HPDE6-E6E7 (cell line): ENCODE measurements at regions not wholly inside any gene's neighbourhood (a gene's known extent, or its start where the extent isn't known, plus 50 kb on each side); places are given as distances from the start of the nearest gene placed in this dataset.
A peak's percentile ranks its signal among the peaks of the same experiment; 100 is the strongest.

Experiments used
- DNase-seq: peaks from one replicate; pipeline ENCODE4 v3.0.0; 2011; ENCODE audit warnings: missing footprints; ENCODE audit errors: extremely low spot score

- no peak for DNase-seq
Observed at GRCh38 chr4:155552180-155552579, 114.5 kb upstream of the GUCY1A1 start.

GRCh38 chr4:155548173-155548572 is 118.5 kb upstream of the GUCY1A1 start:
- no peak for DNase-seq

DNA sequence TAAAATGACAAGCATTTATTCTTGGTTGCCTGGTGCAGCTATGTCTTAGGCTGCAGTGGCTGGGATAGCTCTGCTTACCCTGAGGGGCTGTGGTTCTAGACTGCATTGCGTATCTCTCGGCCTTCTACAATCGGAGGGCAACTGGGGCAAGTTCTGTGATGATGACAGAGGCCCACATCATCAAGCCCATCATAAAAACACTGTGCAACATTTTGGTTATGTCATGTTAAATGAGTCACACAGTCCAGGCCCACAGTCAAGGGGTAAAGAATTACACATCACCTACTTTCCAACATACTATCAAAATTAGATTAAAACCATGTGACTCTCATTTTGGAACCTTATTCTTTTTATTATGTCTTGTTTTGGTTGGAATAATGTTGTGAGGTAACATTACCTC is 120.2 kb upstream of the GUCY1A1 start:
- no peak for DNase-seq

- DNase-seq: no peak
Observed at GRCh38 chr4:155545456-155545855, 121.2 kb upstream of the GUCY1A1 start.

GRCh38 chr4:155544547-155544946 is 122.1 kb upstream of the GUCY1A1 start:
- no peak for DNase-seq

DNA sequence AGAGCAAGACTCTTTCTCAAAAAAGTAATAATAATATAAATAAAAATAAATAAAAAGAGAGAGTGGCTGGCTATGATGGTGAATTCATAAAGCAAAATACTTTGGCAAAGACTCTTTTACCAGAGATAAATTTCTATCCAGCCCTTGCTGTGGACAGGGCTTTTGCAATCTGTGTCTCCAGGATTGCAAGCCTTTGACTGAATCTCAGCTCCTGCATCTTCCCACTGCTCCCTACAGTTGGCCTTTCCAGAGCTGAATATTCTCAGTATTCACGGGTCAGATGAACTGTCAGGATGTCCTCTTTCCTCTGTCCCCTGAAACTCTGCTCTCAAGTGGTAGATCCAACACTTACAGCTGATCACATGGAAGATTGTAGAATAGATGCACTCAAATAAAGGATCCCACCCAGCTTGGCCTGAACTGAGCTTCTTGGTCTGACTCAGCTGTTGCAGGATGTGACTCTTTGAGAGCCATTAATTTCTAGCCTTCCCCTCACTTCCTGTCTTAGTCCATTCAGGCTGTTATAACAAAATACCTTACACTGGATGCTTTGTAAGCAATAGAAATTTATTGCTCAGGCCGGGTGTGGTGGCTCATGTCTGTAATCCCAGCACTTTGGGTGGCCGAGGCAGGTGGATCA is 123.4 kb upstream of the GUCY1A1 start:
- no peak for DNase-seq

- DNase-seq: no peak
Observed at GRCh38 chr4:155542415-155542814, 124.2 kb upstream of the GUCY1A1 start.

- DNase-seq: no peak
Observed at GRCh38 chr4:155541716-155542115, 124.9 kb upstream of the GUCY1A1 start.

DNA sequence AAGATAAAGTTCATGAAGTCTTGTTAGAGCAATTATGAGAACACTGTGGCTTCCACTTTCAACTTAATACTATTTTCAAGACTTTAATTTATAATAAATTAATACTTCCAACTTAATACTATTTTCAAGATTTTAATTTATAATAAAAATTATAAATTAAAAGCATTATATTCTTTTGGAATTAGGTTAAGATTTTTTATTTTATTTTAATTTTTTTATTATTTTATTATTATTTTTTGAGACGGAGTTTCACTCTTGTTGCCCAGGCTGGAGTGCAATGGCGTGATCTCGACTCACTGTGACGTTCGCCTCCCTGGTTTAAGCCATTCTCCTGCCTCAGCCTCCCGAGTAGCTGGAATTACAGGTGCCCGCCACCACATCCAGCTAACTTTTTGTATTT is 126.0 kb upstream of the GUCY1A1 start:
- no peak for DNase-seq

DNA sequence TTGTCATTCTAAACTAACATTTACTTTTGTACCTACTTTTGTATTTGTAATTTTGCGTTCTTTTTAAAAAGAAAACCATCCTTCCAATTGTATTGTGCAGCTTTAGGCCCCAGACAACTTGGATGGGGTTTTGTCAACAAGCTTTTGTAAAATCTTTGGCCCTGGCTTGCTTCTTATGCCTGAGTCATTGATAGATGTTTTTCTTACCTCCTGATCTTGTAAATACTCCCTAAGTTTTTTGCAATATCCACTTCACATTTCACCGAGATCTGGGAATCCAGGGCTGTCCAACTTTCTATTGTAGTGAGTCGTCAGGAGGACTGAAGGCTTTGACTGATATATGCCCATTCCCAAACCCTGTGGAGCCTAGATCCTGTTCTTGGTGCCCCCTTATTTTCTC is 126.9 kb upstream of the GUCY1A1 start:
- DNase-seq: no peak

DNA sequence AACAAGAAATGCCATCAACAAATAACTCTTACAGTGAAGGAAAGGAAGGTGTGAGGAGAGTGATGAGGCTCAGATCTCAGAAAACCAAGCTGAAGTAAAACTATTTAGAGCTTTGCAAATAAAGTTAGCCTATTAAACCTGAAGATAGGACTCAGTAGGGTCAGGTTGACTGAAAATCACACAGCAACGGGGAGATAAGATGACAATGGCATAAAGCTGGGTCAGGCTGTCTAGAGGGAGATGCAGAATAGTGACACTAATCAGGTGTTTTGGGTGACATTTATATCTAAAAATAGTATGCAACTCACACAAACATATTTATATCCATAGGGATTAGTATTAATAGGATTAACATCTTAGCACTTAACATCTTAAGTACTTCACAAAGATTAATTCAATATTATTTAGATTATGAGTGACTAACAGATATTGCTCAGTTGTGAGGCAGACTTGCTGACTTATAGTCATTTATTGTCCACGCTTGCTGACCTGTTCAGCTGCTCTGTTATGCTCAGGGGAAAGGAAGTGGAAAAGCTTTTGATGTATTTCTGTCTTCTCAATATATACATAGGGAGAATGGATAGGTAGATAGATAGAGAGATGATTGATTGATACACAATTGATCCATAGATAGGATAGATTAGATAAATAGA is 130.7 kb upstream of the GUCY1A1 start:
- no peak for DNase-seq

DNA sequence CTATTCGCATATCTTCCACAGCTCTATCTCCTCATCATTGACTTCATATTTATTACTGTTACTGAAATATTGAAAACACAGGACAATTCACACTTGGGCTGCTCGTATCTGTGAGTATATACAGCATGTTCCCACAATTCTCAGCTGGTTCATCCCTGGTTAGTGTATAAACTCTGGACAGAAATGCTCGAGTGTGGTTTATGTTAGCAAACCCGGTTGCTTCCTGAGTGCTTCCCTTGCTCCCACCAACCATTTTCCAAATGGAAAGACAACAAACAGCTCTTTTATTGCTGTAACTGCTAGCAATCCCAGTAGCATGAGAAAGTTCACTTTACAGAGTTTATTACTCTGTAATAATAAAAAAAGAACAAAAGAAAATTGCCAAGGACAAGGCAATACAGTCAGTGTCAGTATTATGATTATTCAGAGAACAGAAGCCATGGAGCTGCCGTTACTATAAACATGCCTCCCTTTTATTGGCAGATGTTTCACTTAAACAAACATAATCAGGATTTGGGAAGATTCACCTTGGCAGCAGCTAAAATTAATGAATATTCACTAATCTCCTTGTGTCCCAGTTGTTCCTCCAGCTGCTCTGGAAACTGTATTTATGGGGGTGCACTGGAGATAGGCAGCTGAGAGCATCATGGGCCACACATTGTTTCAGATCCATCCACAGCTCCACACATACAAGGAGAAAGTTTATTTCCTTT is 134.1 kb upstream of the GUCY1A1 start:
- no peak for DNase-seq

DNA sequence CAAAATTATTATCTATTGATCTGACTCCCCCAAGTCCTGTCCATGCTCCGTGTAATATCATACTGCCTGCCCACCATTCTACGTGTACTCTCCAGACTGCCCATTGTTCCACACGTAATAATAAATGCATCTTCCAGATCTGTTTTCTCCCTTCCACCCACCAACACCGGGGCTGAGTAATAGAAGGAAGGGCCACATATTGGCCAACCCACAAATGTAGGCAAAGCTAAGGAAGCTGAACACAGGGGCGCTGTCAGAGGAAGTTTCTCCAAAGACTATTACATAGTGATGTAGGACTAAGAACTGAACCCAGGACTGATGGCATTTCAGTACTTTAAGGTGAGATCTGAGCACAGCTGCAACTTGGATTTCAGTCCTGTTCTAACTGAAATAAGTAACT is 135.8 kb upstream of the GUCY1A1 start:
- DNase-seq: peak; percentile 16

DNA sequence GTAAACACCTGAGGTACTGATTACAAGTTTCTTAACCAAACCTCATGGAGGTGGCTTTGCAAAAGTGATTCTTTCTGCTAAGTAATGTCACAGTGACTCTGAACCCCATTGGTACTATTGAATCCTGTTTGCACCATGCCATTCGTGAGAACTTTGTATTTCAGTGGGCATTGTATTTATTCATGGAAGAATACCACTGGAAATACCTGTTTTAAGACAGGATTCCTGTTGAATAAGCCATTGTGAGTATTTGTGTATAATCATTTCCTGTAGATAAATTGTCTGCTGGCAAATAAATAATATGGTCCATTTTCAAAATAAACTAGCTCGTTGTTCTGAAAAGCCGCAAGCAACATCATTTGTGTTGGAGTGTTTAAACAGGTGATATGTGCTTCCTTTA is 136.4 kb upstream of the GUCY1A1 start:
- DNase-seq: no peak

GRCh38 chr4:155529716-155530115 is 136.9 kb upstream of the GUCY1A1 start:
- DNase-seq: no peak

DNA sequence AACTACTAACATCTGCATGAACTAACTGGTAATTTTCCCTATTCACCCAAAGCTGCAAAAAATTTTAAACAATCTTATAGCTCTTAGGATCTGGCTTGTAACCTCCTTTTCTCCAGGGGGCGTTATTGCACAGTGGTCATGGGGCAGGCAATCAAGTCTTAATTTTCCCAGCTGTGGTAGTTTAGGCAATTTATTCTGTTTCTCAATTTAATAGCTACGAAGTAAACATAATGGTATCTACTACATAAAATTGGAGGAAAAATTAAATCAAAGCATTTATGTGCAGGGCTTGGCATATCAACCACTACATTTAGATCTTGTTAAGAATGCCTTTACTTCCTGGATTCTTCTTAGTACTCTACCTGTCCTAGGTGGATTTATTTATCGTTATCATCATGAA is 137.4 kb upstream of the GUCY1A1 start:
- DNase-seq: no peak

GRCh38 chr4:155526452-155527169 is 140.0 kb upstream of the GUCY1A1 start:
- DNase-seq: no peak

DNA sequence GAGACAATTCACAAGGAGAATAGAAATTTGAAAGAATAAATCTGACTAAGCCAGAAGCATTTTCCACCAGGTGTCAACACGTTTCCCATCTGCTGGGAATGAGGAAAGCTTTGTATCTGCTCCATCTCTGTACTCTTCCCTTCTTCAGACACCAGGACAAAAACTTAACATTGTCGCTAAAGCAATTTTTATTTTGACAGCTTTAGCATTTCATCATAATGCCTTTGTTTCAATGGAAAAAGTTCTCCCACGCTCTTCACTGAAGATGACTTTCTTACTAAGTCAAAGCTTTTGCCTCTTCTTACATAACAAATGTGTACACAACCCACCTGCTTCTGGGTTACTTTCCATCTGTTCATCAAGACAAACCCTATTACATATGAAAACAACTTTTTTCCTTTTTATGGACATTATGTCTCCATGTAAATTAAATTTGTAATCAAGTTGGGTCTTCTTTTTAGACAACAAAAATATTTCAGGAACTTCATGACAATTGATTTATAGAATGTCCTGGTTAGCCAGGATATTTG is 141.7 kb upstream of the GUCY1A1 start:
- DNase-seq: no peak

DNA sequence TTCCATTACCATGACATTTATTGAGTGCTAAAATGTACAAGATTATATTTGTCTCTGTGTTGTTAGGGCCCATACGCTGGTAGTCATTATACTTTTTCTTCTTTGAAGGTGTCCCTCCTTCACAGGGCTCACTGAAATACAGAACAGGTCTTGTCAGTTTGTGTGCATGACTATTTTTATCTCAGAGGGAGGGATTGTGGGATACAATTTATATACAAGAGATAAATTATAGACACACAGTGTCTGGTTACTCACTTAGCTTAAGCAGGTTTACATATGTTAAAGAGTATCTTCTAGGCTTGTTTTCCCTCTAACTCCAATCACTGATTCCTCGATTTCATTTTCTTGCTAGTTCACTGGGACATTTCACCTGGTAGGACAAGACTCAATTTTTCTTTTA is 143.3 kb upstream of the GUCY1A1 start:
- DNase-seq: no peak

- DNase-seq: no peak
Observed at GRCh38 chr4:155522201-155522600, 144.4 kb upstream of the GUCY1A1 start.

DNA sequence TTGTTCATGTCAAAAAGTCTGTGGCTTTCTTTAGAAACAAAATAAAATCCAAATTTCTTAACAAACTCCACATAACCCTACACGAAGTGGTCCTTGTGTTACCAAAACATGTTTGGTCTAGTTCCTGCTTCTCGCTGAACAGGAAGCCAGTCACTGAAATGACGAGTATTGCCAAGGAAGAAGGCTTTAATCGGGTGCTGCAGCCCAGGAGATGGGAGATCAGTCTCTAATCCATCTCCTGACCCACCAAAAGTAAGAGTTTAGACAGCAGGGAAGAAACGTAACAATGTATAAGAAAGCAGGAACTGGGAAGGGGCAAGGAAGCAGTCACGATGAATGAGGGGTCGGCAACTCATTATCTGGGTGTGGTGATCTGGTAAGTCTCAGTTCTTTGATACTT is 144.6 kb upstream of the MAP9 start:
- DNase-seq: no peak

GRCh38 chr4:155515444-155516075 is 138.8 kb upstream of the MAP9 start:
- no peak for DNase-seq
